ENCODE measurements at regions not wholly inside any gene's neighbourhood (a gene's known extent, or its start where the extent isn't known, plus 50 kb on each side); places are given as distances from the start of the nearest gene placed in this dataset.

DNA sequence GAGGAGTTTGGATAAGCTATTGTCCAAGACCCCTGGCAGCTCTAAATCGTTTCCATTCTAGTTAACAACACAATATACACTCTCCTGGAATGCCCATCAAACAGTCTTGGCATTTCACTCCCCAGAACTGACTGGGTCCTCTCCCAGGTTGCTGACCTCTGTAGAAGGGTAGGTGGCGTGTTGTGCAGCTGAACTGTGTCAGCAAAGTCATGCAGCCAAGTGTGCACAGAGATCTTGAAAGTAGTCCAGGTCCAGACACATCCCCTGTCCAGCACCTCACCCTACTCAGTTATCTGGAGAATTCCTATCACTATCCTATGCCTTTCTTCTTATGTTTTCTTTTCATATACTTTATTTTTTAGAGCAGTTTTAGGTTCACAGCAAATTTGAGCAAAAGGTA is 312.7 kb downstream of the GABRB3 start:
- TF ChIP-seq CTCF (IDR thresholded peaks at IDR 0.05; ENCODE audit: insufficient read depth, low read depth, low read length), result no peak
- TF ChIP-seq EZH2 (IDR thresholded peaks at IDR 0.05; ENCODE audit: insufficient read depth, low read length), result no peak

Data from astrocyte (in vitro differentiated cells and primary cell).